ENCODE measurements at regions not wholly inside any gene's neighbourhood (a gene's known extent, or its start where the extent isn't known, plus 50 kb on each side); places are given as distances from the start of the nearest gene placed in this dataset.

- TF ChIP-seq CTCF (IDR thresholded peaks at IDR 0.05) (no peak), ZFX (IDR thresholded peaks at IDR 0.05; ENCODE audit: borderline replicate concordance) (no peak)
Measured at GRCh38 chr3:80230962-80231361, 463.2 kb upstream of the ROBO1 start.

All from 22Rv1 (cell line).